ENCODE measurements at regions not wholly inside any gene's neighbourhood (a gene's known extent, or its start where the extent isn't known, plus 50 kb on each side); places are given as distances from the start of the nearest gene placed in this dataset.

DNA sequence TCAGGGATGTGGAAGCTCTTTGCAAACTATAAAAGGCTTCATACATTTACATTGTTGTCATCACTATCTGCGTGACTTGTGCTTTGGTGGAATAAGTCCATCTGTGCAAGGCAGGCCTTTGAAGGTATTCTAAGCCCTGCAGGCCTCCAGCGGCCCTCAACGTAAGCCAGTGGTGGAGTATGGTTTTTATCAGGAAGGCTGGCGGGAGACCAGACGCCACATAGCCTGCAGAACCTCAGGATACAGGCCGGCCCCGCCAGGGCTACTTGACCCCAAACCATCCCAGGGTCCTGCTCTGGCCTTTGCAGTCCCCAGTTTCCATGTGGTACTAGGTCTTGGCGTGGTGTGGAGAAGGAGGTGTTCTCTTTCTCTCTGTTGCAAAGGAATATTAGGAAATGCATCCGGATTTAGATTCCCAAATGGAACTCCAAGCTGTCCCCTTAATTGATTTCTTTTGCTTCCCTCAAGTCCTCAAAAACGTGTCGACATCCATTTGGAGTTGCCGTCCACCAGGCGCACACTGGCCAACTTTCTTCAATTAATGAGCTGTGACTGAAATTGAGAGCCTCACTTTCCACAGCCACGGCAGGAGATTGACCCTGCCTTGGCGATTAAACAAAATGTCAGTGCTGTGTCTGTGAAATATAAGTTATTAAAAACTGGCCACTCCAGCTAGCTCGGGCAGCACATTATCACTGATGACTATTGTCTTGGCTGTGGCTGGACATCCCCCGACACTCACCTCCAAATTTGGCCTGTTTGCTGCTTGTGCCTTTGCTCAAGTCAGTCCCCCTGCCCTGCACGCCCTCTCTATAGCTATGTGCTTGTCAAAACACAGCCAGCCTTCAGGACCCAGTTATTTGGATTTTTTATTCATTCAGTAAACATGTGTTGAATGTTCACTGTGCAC is 239.8 kb upstream of the TLE3 start:
- TF ChIP-seq, protein P1, sequence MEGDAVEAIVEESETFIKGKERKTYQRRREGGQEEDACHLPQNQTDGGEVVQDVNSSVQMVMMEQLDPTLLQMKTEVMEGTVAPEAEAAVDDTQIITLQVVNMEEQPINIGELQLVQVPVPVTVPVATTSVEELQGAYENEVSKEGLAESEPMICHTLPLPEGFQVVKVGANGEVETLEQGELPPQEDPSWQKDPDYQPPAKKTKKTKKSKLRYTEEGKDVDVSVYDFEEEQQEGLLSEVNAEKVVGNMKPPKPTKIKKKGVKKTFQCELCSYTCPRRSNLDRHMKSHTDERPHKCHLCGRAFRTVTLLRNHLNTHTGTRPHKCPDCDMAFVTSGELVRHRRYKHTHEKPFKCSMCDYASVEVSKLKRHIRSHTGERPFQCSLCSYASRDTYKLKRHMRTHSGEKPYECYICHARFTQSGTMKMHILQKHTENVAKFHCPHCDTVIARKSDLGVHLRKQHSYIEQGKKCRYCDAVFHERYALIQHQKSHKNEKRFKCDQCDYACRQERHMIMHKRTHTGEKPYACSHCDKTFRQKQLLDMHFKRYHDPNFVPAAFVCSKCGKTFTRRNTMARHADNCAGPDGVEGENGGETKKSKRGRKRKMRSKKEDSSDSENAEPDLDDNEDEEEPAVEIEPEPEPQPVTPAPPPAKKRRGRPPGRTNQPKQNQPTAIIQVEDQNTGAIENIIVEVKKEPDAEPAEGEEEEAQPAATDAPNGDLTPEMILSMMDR (conservative IDR thresholded peaks at IDR 0.05; ENCODE audit: low read depth, low read length): no peak
- no peak overlapping the region for H3K4me3 ChIP-seq (ENCODE audit: low read length)
- DNase-seq (ENCODE audit: low read depth): no peak

DNA sequence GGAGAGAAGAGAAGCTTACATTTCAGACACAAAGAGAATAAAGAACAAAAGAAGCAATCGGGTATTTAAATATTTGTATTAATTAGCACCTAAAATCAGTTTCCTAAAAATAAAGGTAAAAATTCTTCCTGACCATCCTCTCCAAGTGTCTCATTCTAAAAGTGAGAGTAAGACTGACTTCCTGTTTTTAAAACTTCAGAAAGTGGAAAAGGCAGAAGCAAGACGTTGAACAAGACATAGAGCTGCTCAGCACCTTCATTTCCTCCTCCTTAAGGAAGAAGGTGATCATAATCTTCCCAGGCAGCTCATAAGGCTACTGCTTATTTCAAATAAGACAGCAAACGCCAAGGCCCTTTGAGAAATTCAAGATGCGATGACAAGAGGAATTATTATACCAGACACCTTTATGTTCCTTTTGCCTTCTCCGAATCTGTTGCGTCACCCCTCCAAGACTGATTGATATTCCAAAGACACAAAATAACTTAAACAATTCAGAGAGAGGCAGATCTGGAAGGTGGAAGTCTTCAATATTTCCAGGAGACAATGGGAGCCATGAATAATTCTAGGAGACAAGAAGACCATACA is 238.8 kb upstream of the TLE3 start:
- TF ChIP-seq, protein P1 (conservative IDR thresholded peaks at IDR 0.05; ENCODE audit: low read depth, low read length): no peak
- no peak for DNase-seq (ENCODE audit: low read depth)
- no peak overlapping the region for H3K4me3 ChIP-seq (ENCODE audit: low read length)

- H3K4me3 ChIP-seq (ENCODE audit: low read length): no peak overlapping the region
- no peak for DNase-seq (ENCODE audit: low read depth)
- TF ChIP-seq, protein P1 (conservative IDR thresholded peaks at IDR 0.05; ENCODE audit: low read depth, low read length): no peak
Measured at GRCh38 chr15:70334286-70334685, 236.6 kb upstream of the TLE3 start.

DNA sequence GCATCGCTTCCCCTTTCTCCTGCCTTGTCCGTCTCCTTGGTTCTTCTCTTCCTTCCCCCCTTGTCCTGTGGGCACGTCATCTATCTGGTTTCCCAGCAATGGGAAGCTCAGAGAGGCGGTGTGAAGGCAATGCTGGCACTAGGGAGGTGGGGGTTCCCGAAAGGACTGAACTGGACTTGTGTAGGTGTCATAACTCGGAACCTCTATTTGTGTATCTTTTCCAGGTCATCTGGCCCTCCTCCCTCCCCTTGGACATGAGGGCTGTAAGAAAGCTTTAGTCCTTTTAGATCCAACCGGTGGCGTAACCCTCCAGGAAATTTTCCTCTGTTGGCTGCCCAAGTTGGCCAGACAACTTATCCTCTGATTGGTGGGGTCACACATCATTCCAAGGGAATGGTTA is 231.5 kb upstream of the TLE3 start:
- TF ChIP-seq, protein P1 (conservative IDR thresholded peaks at IDR 0.05; ENCODE audit: low read depth, low read length): no peak
- no peak for DNase-seq (ENCODE audit: low read depth)
- no peak overlapping the region for H3K4me3 ChIP-seq (ENCODE audit: low read length)

DNA sequence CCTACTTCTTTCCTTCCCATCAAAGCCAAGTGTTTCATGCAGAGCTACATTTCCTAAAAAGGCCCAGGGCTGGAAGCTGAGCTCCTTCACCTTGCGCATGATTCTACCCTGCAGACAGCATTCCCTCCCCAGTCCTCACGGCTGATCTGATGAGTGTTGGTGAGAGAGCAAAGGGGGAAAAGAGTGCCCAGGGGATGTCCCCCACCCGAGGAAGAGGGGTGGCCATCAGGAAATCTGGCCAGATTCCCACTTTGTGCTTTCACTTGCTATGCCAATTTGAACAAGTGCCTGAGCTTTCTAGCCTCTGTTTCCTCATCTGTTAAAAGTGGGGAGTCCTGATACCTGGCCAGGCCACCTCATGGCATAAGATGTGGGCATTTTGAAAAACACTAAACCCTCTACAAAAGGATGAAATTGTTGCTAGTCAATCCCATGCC is 231.0 kb upstream of the TLE3 start:
- TF ChIP-seq, protein P1 (conservative IDR thresholded peaks at IDR 0.05; ENCODE audit: low read depth, low read length): no peak
- H3K4me3 ChIP-seq (ENCODE audit: low read length): no peak overlapping the region
- no peak for DNase-seq (ENCODE audit: low read depth)

- no peak for DNase-seq (ENCODE audit: low read depth)
- TF ChIP-seq, protein P1 (conservative IDR thresholded peaks at IDR 0.05; ENCODE audit: low read depth, low read length): no peak
- H3K4me3 ChIP-seq (ENCODE audit: low read length): no peak overlapping the region
Measured at GRCh38 chr15:70327856-70328678, 230.3 kb upstream of the TLE3 start.
